ENCODE measurements at regions not wholly inside any gene's neighbourhood (a gene's known extent, or its start where the extent isn't known, plus 50 kb on each side); places are given as distances from the start of the nearest gene placed in this dataset.

DNA sequence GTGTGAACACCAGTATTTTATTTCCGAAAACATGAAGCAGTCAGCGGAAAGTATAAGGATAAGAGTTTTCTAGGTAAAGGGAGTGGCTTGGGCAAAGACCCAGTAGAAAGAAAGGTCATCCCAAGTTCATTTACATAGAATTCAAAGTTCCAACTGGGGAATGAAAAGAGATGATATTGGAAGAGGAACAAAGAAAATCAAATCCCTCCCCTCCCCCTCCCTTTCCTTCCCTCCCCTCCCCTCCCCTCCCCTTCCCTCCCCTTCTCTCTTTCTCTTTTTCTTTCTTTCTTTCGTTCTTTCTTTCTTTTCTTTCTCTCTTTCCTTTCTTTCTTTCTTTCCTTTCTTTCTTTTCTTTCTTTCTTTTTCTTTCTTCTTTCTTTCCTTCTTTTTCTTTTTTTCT is 675.7 kb upstream of the NRXN1 start:
- Histone ChIP-seq H3K27me3 (no peaks in the 10 kb centered on the region), H3K4me1 (ENCODE audit: control insufficient read depth in 1 of 2, insufficient read depth in 1 of 2, low read depth in 1 of 2, low read length in 1 of 2) (no peaks in the 10 kb centered on the region), H3K27ac (no peak overlapping the region), H3K36me3 (no peaks in the 10 kb centered on the region), H3K4me3 (ENCODE audit: low read depth in 1 of 2, low read length in 1 of 2) (no peak overlapping the region), H3K9me3 (no peaks in the 10 kb centered on the region)
- TF ChIP-seq, protein P1, sequence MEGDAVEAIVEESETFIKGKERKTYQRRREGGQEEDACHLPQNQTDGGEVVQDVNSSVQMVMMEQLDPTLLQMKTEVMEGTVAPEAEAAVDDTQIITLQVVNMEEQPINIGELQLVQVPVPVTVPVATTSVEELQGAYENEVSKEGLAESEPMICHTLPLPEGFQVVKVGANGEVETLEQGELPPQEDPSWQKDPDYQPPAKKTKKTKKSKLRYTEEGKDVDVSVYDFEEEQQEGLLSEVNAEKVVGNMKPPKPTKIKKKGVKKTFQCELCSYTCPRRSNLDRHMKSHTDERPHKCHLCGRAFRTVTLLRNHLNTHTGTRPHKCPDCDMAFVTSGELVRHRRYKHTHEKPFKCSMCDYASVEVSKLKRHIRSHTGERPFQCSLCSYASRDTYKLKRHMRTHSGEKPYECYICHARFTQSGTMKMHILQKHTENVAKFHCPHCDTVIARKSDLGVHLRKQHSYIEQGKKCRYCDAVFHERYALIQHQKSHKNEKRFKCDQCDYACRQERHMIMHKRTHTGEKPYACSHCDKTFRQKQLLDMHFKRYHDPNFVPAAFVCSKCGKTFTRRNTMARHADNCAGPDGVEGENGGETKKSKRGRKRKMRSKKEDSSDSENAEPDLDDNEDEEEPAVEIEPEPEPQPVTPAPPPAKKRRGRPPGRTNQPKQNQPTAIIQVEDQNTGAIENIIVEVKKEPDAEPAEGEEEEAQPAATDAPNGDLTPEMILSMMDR (IDR thresholded peaks at IDR 0.05) = no peak

DNA sequence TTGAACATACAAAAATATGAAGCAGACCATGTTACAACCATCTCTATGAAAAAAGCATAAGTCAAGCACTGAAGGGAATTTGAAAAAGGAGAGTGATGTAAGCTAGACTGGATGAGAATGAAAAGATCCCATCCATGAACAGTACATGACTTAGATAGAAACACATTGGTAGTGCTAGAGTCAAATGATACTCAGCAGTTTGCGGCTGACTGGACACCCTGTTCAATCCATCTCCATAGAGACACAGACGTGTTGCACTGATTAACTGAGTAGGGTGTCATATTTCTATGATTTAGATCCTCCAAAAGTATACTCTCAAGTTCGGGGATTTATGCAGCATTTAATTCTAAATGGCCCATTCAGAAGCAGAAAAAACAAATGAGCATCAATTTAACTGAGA is 674.3 kb upstream of the NRXN1 start:
- Histone ChIP-seq H3K4me1 (ENCODE audit: control insufficient read depth in 1 of 2, insufficient read depth in 1 of 2, low read depth in 1 of 2, low read length in 1 of 2) (no peaks in the 10 kb centered on the region), H3K27ac (no peak overlapping the region), H3K27me3 (no peaks in the 10 kb centered on the region), H3K9me3 (no peaks in the 10 kb centered on the region), H3K36me3 (no peaks in the 10 kb centered on the region), H3K4me3 (ENCODE audit: low read depth in 1 of 2, low read length in 1 of 2) (no peak overlapping the region)
- TF ChIP-seq, protein P1 (IDR thresholded peaks at IDR 0.05) = no peak

DNA sequence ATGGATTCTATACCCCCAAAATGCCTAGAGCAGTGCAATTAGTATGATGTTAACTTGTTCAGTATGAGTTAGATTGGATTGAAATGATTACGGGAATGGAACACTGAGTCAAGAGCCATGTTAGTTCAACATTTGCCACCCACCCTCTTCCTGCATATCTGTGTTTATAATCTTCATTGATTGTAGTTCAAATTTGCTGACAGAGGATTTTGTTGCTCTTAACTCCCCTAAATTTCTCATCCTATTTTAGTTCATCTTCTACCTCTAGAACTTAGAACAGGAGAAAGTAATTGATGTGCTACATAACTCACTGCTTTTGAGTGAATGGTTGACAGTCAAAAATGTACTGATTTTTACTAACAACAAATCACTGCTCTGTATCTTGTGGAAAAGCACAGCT is 673.5 kb upstream of the NRXN1 start:
- no peaks in the 10 kb centered on the region for H3K9me3 ChIP-seq
- H3K4me1 ChIP-seq (ENCODE audit: control insufficient read depth in 1 of 2, insufficient read depth in 1 of 2, low read depth in 1 of 2, low read length in 1 of 2) = no peaks in the 10 kb centered on the region
- H3K36me3 ChIP-seq = no peaks in the 10 kb centered on the region

DNA sequence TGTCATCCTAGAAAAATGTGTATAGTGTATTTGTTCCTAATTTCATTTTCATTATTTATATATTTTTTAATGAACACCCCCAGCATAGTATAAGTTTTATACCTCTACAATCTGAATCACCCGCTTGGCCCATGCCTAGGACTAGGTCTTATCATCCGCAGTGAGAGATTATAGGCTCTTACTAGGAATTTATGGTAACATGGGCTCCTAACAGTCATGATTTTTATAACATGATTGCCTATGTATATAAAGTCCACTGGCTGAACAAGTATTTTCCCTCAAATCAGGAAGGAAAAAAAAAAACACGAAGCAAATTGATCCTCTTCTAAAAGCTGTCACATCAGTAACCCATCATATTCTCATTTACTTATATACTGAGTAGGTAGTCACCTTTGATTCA is 666.1 kb upstream of the NRXN1 start:
- TF ChIP-seq, protein P1 (IDR thresholded peaks at IDR 0.05) = no peak
- Histone ChIP-seq H3K4me3 (ENCODE audit: low read depth in 1 of 2, low read length in 1 of 2) (no peak overlapping the region), H3K36me3 (no peaks in the 10 kb centered on the region), H3K4me1 (ENCODE audit: control insufficient read depth in 1 of 2, insufficient read depth in 1 of 2, low read depth in 1 of 2, low read length in 1 of 2) (no peaks in the 10 kb centered on the region), H3K27me3 (no peaks in the 10 kb centered on the region), H3K9me3 (no peaks in the 10 kb centered on the region), H3K27ac (no peak overlapping the region)

More for the DNA sequence above, 673.5 kb upstream of the NRXN1 start:
- Histone ChIP-seq H3K4me3 (ENCODE audit: low read depth in 1 of 2, low read length in 1 of 2) (no peak overlapping the region), H3K27ac (no peak overlapping the region), H3K27me3 (no peaks in the 10 kb centered on the region)
- TF ChIP-seq, protein P1 (IDR thresholded peaks at IDR 0.05) = no peak

DNA sequence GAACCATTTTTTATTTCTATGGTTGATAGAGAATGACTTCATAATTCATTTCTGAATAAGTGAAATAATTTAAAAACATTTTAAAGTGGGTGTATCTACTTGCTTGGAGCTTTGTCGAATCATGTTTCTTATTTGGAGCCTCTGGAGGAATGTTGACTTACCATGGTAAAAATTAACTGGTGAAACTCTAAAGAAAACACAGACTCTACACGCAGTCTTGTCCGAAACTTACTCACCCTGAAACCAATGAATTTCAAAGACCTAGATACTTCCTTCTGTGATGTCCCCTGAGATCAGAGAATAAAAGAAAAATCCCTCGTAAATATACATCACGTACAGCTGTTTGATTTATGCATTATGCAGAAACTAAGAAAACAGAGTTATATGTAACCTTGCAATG is 665.2 kb upstream of the NRXN1 start:
- TF ChIP-seq, protein P1 (IDR thresholded peaks at IDR 0.05) = no peak

DNA sequence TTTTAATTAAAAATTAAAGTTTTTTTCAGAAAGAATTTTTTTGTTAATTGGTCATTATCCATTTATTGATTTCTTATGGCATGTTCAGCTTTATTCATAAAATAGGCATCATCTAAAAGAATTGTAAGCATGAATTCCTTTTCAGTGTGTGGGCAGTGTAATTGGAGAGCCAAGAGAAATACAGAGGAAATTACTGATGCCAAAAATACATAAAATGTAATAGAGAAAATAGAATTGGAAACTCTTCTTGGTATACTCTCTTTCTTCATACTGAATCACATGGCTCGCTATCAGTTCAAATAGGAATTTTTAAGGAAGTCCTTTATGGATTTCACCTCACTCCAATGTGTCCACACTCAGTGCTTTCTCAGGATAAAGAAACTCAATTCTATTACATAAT is 663.6 kb upstream of the NRXN1 start:
- Histone ChIP-seq H3K4me1 (ENCODE audit: control insufficient read depth in 1 of 2, insufficient read depth in 1 of 2, low read depth in 1 of 2, low read length in 1 of 2) (no peaks in the 10 kb centered on the region), H3K36me3 (no peaks in the 10 kb centered on the region), H3K27me3 (no peaks in the 10 kb centered on the region), H3K27ac (no peak overlapping the region), H3K9me3 (no peaks in the 10 kb centered on the region), H3K4me3 (ENCODE audit: low read depth in 1 of 2, low read length in 1 of 2) (no peak overlapping the region)
- TF ChIP-seq, protein P1 (IDR thresholded peaks at IDR 0.05) = no peak

More for the DNA sequence above, 665.2 kb upstream of the NRXN1 start:
- no peak overlapping the region for H3K27ac ChIP-seq
- H3K36me3 ChIP-seq = no peaks in the 10 kb centered on the region
- no peaks in the 10 kb centered on the region for H3K9me3 ChIP-seq
- no peaks in the 10 kb centered on the region for H3K27me3 ChIP-seq
- no peaks in the 10 kb centered on the region for H3K4me1 ChIP-seq (ENCODE audit: control insufficient read depth in 1 of 2, insufficient read depth in 1 of 2, low read depth in 1 of 2, low read length in 1 of 2)
- no peak overlapping the region for H3K4me3 ChIP-seq (ENCODE audit: low read depth in 1 of 2, low read length in 1 of 2)
